OCI-LY7 (cell line): ENCODE measurements at regions not wholly inside any gene's neighbourhood (a gene's known extent, or its start where the extent isn't known, plus 50 kb on each side); places are given as distances from the start of the nearest gene placed in this dataset.

Experiments used
- BruUV-seq: library from RNA; stranded (reverse); fragments of 400-500 nt; replicated peaks from 2 replicates; lab custom pipeline; 2021; lab: Mats Ljungman, UMichigan
- CTCF ChIA-PET: fragments of 300-600 bp; sonication (Branson Sonifier 250); formaldehyde crosslinking; loops from one replicate; lab custom pipeline; 2022; ENCODE audit warnings: antibody characterized with exemption; ENCODE audit not compliant: unreplicated experiment; lab: Charles Lee
- POLR2A ChIA-PET: fragments of 300-600 bp; sonication (Branson Sonifier 250); formaldehyde crosslinking; loops from one replicate; lab custom pipeline; 2022; ENCODE audit warnings: antibody characterized with exemption; lab: Charles Lee
- DNase-seq: peaks from one replicate; pipeline ENCODE4 v3.0.0-alpha.2; 2015; ENCODE audit warnings: low spot score
- H2AFZ ChIP-seq: fragments of 200-600 bp; sonication (generic), shearing (Covaris generic); 2 replicates; pipeline ENCODE4 v1.6.1; 2014; ENCODE audit warnings: mild to moderate bottlenecking, antibody characterized with exemption, low read length, moderate library complexity
- H3K27ac ChIP-seq: fragments of 200-600 bp; sonication (generic); 2 replicates; pipeline ENCODE4 v1.5.1; 2014; ENCODE audit warnings: mixed run types, low read depth, mild to moderate bottlenecking, moderate library complexity, low read length, inconsistent platforms; ENCODE audit not compliant: poor library complexity, severe bottlenecking
- H3K36me3 ChIP-seq: fragments of 200-600 bp; sonication (generic); 2 replicates; pipeline ENCODE4 v1.6.1; 2014; ENCODE audit warnings: mild to moderate bottlenecking, antibody characterized with exemption, low read length, moderate library complexity, mixed read lengths; ENCODE audit not compliant: insufficient read depth
- H3K4me1 ChIP-seq: fragments of 200-600 bp; sonication (generic); 2 replicates; pipeline ENCODE4 v1.5.1; 2014; ENCODE audit warnings: mild to moderate bottlenecking, low read length; ENCODE audit not compliant: insufficient read depth, poor library complexity, severe bottlenecking
- H3K4me2 ChIP-seq: fragments of 200-600 bp; sonication (generic); 2 replicates; pipeline ENCODE4 v1.6.1; 2014; ENCODE audit warnings: mild to moderate bottlenecking, low read length
- H3K4me3 ChIP-seq: fragments of 200-600 bp; sonication (generic); 2 replicates; pipeline ENCODE4 v1.5.1; 2014; ENCODE audit warnings: mild to moderate bottlenecking, low read depth, low read length; ENCODE audit not compliant: poor library complexity, severe bottlenecking
- H3K79me2 ChIP-seq: fragments of 200-600 bp; sonication (generic); 2 replicates; pipeline ENCODE4 v1.6.1; 2016; ENCODE audit warnings: low read depth, mild to moderate bottlenecking, low read length, moderate library complexity, mixed read lengths; ENCODE audit not compliant: insufficient read depth
- H3K9me2 ChIP-seq: fragments of 200-600 bp; sonication (generic); 2 replicates; pipeline ENCODE4 v1.6.1; 2016; ENCODE audit warnings: mild to moderate bottlenecking, low read length, mixed read lengths; ENCODE audit not compliant: insufficient read depth
- H3K9me3 ChIP-seq: fragments of 200-600 bp; sonication (generic); 2 replicates; pipeline ENCODE4 v1.6.1; 2014; ENCODE audit warnings: mild to moderate bottlenecking, mixed run types, low read length, mixed read lengths
- H4K20me1 ChIP-seq: fragments of 200-600 bp; sonication (generic); 2 replicates; pipeline ENCODE4 v1.6.1; 2014; ENCODE audit warnings: mild to moderate bottlenecking, antibody characterized with exemption, low read length, moderate library complexity, mixed read lengths; ENCODE audit not compliant: insufficient read depth
- CTCF ChIP-seq: fragments of 200-600 bp; sonication (generic); conservative IDR thresholded peaks from 2 replicates; pipeline ENCODE4 v1.5.1; 2014; ENCODE audit warnings: mild to moderate bottlenecking, antibody characterized with exemption, low read length, moderate library complexity, mixed read lengths
- EZH2phosphoT487 ChIP-seq: fragments of 200-600 bp; sonication (generic); IDR thresholded peaks from 2 replicates; pipeline ENCODE4 v1.6.1; 2018; ENCODE audit warnings: low read depth, borderline replicate concordance, mild to moderate bottlenecking, mixed run types, antibody characterized with exemption, low read length, moderate library complexity, mixed read lengths
- intact Hi-C: fragments of 100-400 bp; cut with micrococcal nuclease; formaldehyde crosslinking; loops from one replicate; pipeline ENCODE4 v1.10.0; 2022; ENCODE audit not compliant: unreplicated experiment

- DNase-seq = no peak
- Histone ChIP-seq H4K20me1 (0 out of 2 replicates have a peak, but pooled peaks cover 9% of the 10 kb centered on the region), H3K4me3 (no peak overlapping the region), H3K9me3 (no peaks in the 10 kb centered on the region), H2AFZ (no peak overlapping the region), H3K4me1 (peaks cover 12% of the 10 kb centered on the region), H3K4me2 (no peak overlapping the region), H3K36me3 (no peaks in the 10 kb centered on the region), H3K79me2 (no peaks in the 10 kb centered on the region), H3K9me2 (no peaks in the 10 kb centered on the region), H3K27ac (no peak overlapping the region)
- TF ChIP-seq CTCF = no peak
- TF ChIP-seq EZH2phosphoT487 = no peak
- ChIA-PET CTCF (no interaction called here), POLR2A (no interaction called here)
- intact Hi-C loops = loop anchor here (5.0 kb wide), 1 partner anchor 1286 kb away; no protein-coding TSS in a partner anchor
- no TSS peak for BruUV-seq
These were observed 58.4 kb downstream of the SLC25A47 start for GRCh38 chr14:100381395-100382105.

- ChIA-PET POLR2A (no interaction called here), CTCF (no interaction called here)
- Histone ChIP-seq H4K20me1 (0 out of 2 replicates have a peak, but pooled peaks cover 9% of the 10 kb centered on the region), H3K27ac (no peak overlapping the region), H3K9me2 (no peaks in the 10 kb centered on the region), H3K4me2 (no peak overlapping the region), H3K9me3 (no peaks in the 10 kb centered on the region), H3K36me3 (no peaks in the 10 kb centered on the region), H2AFZ (no peak overlapping the region), H3K4me1 (peaks cover 7% of the 10 kb centered on the region), H3K4me3 (no peak overlapping the region), H3K79me2 (no peaks in the 10 kb centered on the region)
- TF ChIP-seq EZH2phosphoT487 (no peak), CTCF (no peak)
- no peak for DNase-seq
- BruUV-seq = no TSS peak
- intact Hi-C loops = loop anchor here (5.0 kb wide), 1 partner anchor 1285 kb away; no protein-coding TSS in a partner anchor
These were observed 58.9 kb downstream of the SLC25A47 start for GRCh38 chr14:100382106-100382455.

GRCh38 chr14:100383727-100384158, 60.6 kb downstream of the SLC25A47 start:
- peak; percentile 65 for DNase-seq

More at GRCh38 chr14:100383727-100384158, 60.6 kb downstream of the SLC25A47 start:
- Histone ChIP-seq H3K36me3 (no peaks in the 10 kb centered on the region), H3K9me2 (no peaks in the 10 kb centered on the region), H3K79me2 (no peaks in the 10 kb centered on the region), H3K4me1 (no peaks in the 10 kb centered on the region), H2AFZ (no peak overlapping the region), H3K27ac (no peak overlapping the region), H4K20me1 (0 out of 2 replicates have a peak, but pooled peaks cover 9% of the 10 kb centered on the region), H3K9me3 (no peaks in the 10 kb centered on the region), H3K4me3 (no peak overlapping the region), H3K4me2 (no peak overlapping the region)
- BruUV-seq = no TSS peak
- TF ChIP-seq EZH2phosphoT487 (no peak), CTCF (peak; percentile 91)
- ChIA-PET CTCF (no interaction called here), POLR2A (interaction anchor here (0.6 kb wide), 1 partner anchor 34 kb away, joined by 4 read pairs; no protein-coding TSS in a partner anchor)
- intact Hi-C loops = loop anchor here (2.0 to 5.0 kb wide), 2 partner anchors 261 to 1284 kb away; no protein-coding TSS in a partner anchor
